ENCODE measurements at regions not wholly inside any gene's neighbourhood (a gene's known extent, or its start where the extent isn't known, plus 50 kb on each side); places are given as distances from the start of the nearest gene placed in this dataset.
A peak's percentile ranks its signal among the peaks of the same experiment; 100 is the strongest.

DNA sequence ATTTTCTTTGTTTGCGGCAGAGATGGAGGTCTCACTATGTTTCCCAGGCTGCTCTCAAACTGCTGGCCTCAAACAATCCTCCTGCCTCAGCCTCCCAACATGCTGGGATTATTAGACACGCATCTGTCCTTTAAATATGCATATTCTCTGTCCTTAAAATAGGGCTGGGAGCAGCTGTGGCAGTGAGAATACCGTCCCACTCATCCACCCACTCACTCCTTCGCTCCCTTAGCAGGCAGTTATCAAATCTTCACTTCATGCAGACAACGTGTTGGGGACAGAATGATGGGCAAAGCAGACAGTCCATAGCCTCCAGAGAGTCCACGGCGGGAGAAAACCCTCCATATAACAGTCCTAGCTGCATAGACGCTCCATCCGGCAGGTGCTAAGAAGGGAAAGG is 179.4 kb downstream of the ZBTB18 start:
- H3K4me2 ChIP-seq (ENCODE audit: insufficient read depth, low read length) = no peak overlapping the region
- no peak overlapping the region for H2AFZ ChIP-seq (ENCODE audit: low read length)
- H3K9me3 ChIP-seq (ENCODE audit: low read depth, low read length) = no peaks in the 10 kb centered on the region
- H3K4me1 ChIP-seq (ENCODE audit: insufficient read depth, low read length) = peaks cover 7% of the 10 kb centered on the region
- H3K27ac ChIP-seq (ENCODE audit: low read depth, low read length) = no peak overlapping the region
- TF ChIP-seq, protein P1, sequence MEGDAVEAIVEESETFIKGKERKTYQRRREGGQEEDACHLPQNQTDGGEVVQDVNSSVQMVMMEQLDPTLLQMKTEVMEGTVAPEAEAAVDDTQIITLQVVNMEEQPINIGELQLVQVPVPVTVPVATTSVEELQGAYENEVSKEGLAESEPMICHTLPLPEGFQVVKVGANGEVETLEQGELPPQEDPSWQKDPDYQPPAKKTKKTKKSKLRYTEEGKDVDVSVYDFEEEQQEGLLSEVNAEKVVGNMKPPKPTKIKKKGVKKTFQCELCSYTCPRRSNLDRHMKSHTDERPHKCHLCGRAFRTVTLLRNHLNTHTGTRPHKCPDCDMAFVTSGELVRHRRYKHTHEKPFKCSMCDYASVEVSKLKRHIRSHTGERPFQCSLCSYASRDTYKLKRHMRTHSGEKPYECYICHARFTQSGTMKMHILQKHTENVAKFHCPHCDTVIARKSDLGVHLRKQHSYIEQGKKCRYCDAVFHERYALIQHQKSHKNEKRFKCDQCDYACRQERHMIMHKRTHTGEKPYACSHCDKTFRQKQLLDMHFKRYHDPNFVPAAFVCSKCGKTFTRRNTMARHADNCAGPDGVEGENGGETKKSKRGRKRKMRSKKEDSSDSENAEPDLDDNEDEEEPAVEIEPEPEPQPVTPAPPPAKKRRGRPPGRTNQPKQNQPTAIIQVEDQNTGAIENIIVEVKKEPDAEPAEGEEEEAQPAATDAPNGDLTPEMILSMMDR (IDR thresholded peaks at IDR 0.05; ENCODE audit: extremely low read depth, low read depth, low read length) = no peak
- peaks cover 13% of the 10 kb centered on the region for H3K27me3 ChIP-seq (ENCODE audit: insufficient read depth, low read length)
- no peaks in the 10 kb centered on the region for H3K79me2 ChIP-seq (ENCODE audit: insufficient read depth, low read length)
- H4K20me1 ChIP-seq (ENCODE audit: insufficient read depth, low read length) = no peaks in the 10 kb centered on the region
- H3K36me3 ChIP-seq (ENCODE audit: insufficient read depth, low read length) = no peaks in the 10 kb centered on the region
- no peak for DNase-seq (ENCODE audit: insufficient read length, low spot score, missing footprints)
- H3K4me3 ChIP-seq (ENCODE audit: insufficient read depth, low read length) = no peak overlapping the region

DNA sequence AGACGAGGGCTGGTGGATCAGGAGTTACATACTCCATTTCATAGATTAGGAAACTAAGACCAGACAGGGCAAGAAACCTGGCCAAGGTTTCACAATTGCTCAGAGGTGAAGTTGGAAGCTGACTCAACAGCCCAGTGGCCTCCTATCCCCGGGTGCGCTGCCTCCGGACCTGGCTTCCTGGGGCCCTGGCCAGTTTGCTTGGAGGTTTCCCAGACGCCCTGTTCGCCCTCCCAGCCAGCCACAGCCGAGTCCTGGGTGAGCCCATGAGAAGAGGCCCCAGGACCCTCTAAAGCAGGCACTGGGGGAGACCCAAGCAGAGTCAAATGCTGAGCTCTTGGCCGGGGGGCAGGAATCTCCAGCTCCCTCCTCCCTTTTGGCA is 180.1 kb downstream of the ZBTB18 start:
- Histone ChIP-seq H3K9me3 (ENCODE audit: low read depth, low read length) (no peaks in the 10 kb centered on the region), H3K4me2 (ENCODE audit: insufficient read depth, low read length) (peak overlapping the region; percentile 86), H3K4me3 (ENCODE audit: insufficient read depth, low read length) (peak overlapping the region; percentile 61)

DNA sequence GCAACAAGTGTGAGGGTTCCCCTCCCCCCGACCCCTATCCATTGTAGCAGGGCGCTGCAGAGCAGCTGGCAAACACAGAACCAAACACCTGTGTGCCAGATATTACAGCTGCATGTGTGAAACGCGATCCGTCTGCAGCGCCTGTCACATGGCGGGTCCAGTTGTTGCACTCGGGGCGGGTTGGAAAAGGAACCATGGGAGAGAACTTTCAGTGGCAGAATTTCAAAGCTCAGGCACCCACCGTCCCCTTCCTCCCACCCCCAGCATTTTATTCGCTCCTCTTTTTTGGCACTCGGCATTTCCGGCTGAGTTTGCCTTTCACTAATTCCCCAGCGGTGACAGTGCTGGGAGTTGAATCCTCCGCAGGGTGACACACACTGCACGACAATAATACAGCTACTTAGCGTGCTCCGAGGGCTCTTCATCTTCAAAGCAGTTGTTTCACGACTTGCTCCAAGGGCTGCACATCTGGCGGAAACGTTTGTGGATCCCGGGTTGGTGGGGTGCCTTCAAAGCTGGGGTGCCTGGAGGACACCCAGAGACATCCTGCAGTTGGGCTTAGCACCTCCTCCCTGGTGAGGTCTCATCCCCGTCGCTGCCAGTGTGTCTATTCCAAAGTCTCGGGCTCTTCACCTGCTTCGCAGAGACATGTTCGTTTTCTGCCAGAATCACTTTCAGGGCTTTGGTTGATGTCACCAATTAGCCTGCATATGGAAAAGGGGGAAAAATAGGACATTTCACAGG is 180.7 kb downstream of the ZBTB18 start:
- Histone ChIP-seq H3K27me3 (ENCODE audit: insufficient read depth, low read length) (peaks cover 13% of the 10 kb centered on the region), H3K9me3 (ENCODE audit: low read depth, low read length) (no peaks in the 10 kb centered on the region), H3K4me1 (ENCODE audit: insufficient read depth, low read length) (peaks cover 7% of the 10 kb centered on the region), H2AFZ (ENCODE audit: low read length) (peak overlapping the region; percentile 60), H3K36me3 (ENCODE audit: insufficient read depth, low read length) (no peaks in the 10 kb centered on the region), H3K79me2 (ENCODE audit: insufficient read depth, low read length) (no peaks in the 10 kb centered on the region), H4K20me1 (ENCODE audit: insufficient read depth, low read length) (no peaks in the 10 kb centered on the region), H3K27ac (ENCODE audit: low read depth, low read length) (no peak overlapping the region), H3K4me3 (ENCODE audit: insufficient read depth, low read length) (peak overlapping the region; percentile 61), H3K4me2 (ENCODE audit: insufficient read depth, low read length) (peak overlapping the region; percentile 86)
- TF ChIP-seq, protein P1 (IDR thresholded peaks at IDR 0.05; ENCODE audit: extremely low read depth, low read depth, low read length) = no peak
- peak; percentile 81 for DNase-seq (ENCODE audit: insufficient read length, low spot score, missing footprints)

More for the DNA sequence above, 180.1 kb downstream of the ZBTB18 start:
- Histone ChIP-seq H2AFZ (ENCODE audit: low read length) (peak overlapping the region; percentile 60), H3K79me2 (ENCODE audit: insufficient read depth, low read length) (no peaks in the 10 kb centered on the region), H3K4me1 (ENCODE audit: insufficient read depth, low read length) (peaks cover 7% of the 10 kb centered on the region), H3K36me3 (ENCODE audit: insufficient read depth, low read length) (no peaks in the 10 kb centered on the region), H3K27ac (ENCODE audit: low read depth, low read length) (no peak overlapping the region), H3K27me3 (ENCODE audit: insufficient read depth, low read length) (peaks cover 13% of the 10 kb centered on the region), H4K20me1 (ENCODE audit: insufficient read depth, low read length) (no peaks in the 10 kb centered on the region)
- TF ChIP-seq, protein P1 (IDR thresholded peaks at IDR 0.05; ENCODE audit: extremely low read depth, low read depth, low read length) = no peak
- no peak for DNase-seq (ENCODE audit: insufficient read length, low spot score, missing footprints)

DNA sequence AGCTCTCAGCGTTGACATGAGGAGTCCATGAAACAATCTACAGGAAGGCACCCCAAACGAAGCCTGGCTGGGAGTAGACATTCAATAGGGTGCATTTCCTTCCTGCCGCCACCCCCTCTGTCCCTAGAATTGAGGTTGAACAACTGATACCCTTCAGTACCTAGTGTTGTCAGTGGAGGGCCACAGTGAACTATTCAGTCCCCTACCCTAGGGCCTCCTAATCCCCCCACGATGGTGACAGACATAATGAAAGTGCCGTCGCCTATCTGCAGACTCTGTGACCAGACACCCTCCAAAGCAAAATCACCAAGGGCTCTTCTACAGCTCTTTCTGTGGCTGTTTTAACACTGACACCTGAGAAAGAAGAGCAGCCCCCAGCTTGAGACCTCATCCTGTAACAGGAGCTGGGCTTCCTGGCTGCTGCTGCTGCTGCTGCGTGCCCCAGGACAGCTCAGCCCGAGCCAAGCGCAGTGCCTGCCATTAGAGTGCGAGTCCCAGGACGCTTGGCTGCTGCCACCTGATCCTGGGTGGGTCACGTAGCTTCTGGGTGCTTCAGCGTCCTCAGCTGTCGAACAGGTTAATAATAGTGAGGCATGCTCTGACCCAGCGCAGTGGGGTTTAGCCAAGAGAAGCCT is 183.0 kb downstream of the ZBTB18 start:
- no peaks in the 10 kb centered on the region for H3K79me2 ChIP-seq (ENCODE audit: insufficient read depth, low read length)
- peaks cover 13% of the 10 kb centered on the region for H3K27me3 ChIP-seq (ENCODE audit: insufficient read depth, low read length)
- no peaks in the 10 kb centered on the region for H3K9me3 ChIP-seq (ENCODE audit: low read depth, low read length)
- no peak overlapping the region for H3K4me3 ChIP-seq (ENCODE audit: insufficient read depth, low read length)
- no peak for DNase-seq (ENCODE audit: insufficient read length, low spot score, missing footprints)
- TF ChIP-seq, protein P1 (IDR thresholded peaks at IDR 0.05; ENCODE audit: extremely low read depth, low read depth, low read length) = no peak
- peaks cover 7% of the 10 kb centered on the region for H3K4me1 ChIP-seq (ENCODE audit: insufficient read depth, low read length)
- no peak overlapping the region for H2AFZ ChIP-seq (ENCODE audit: low read length)
- H3K27ac ChIP-seq (ENCODE audit: low read depth, low read length) = no peak overlapping the region
- no peaks in the 10 kb centered on the region for H3K36me3 ChIP-seq (ENCODE audit: insufficient read depth, low read length)
- H4K20me1 ChIP-seq (ENCODE audit: insufficient read depth, low read length) = no peaks in the 10 kb centered on the region
- H3K4me2 ChIP-seq (ENCODE audit: insufficient read depth, low read length) = no peak overlapping the region

Data from osteoblast (primary cell).